Suprapubic skin (tissue), 4 donors: ENCODE measurements at regions not wholly inside any gene's neighbourhood (a gene's known extent, or its start where the extent isn't known, plus 50 kb on each side); places are given as distances from the start of the nearest gene placed in this dataset.

Source experiments
- DNase-seq, 2 donors: peaks; one replicate each; pipeline ENCODE4 v3.0.0-alpha.2; 2019; ENCODE audit warnings: low spot score in 2 of 2
- H3K27ac ChIP-seq: fragments of 200-600 bp; sonication (generic); one replicate; pipeline ENCODE4 v1.5.1; 2019
- H3K27me3 ChIP-seq: fragments of 200-600 bp; sonication (generic); one replicate; pipeline ENCODE4 v1.5.1; 2019
- H3K36me3 ChIP-seq: fragments of 200-600 bp; sonication (generic); one replicate; pipeline ENCODE4 v1.5.1; 2019
- H3K4me1 ChIP-seq: fragments of 200-600 bp; sonication (generic); one replicate; pipeline ENCODE4 v1.5.1; 2019
- H3K4me3 ChIP-seq: fragments of 200-600 bp; sonication (generic); one replicate; pipeline ENCODE4 v1.5.1; 2019; ENCODE audit warnings: mild to moderate bottlenecking
- H3K9me3 ChIP-seq: fragments of 200-600 bp; sonication (generic); one replicate; pipeline ENCODE4 v1.5.1; 2019
- EP300 ChIP-seq: sonication (generic); formaldehyde crosslinking; IDR thresholded peaks from one replicate; pipeline ENCODE4 v1.6.1; 2017; ENCODE audit warnings: antibody characterized with exemption
- POLR2A ChIP-seq, 2 donors: fragments of 450-650 bp; IDR thresholded peaks; one replicate each; pipeline ENCODE4 v1.6.1; 2017; ENCODE audit warnings: antibody characterized with exemption in 2 of 2, mild to moderate bottlenecking in 2 of 2, moderate library complexity in 2 of 2
- POLR2AphosphoS5 ChIP-seq, 3 donors: sonication (generic); formaldehyde crosslinking; IDR thresholded peaks; one replicate each; pipeline ENCODE4 v1.6.1; 2017; ENCODE audit warnings: antibody characterized with exemption in 3 of 3
- WGBS: methylation state at CpG from one replicate; pipeline ENCODE4 v1.1.5; 2018; 5-methylcytosine and 5-hydroxymethylcytosine counted together
- TF ChIP-seq, protein P1 (sequence below), 2 donors: fragments of 200-600 bp in 1 of 2; fragments of 450-650 bp in 1 of 2; sonication (generic) in 1 of 2; IDR thresholded peaks; one replicate each; pipeline ENCODE4 v1.5.1; 2016 to 2019; ENCODE audit warnings: antibody characterized with exemption in 2 of 2, mild to moderate bottlenecking in 1 of 2, moderate library complexity in 1 of 2

DNA sequence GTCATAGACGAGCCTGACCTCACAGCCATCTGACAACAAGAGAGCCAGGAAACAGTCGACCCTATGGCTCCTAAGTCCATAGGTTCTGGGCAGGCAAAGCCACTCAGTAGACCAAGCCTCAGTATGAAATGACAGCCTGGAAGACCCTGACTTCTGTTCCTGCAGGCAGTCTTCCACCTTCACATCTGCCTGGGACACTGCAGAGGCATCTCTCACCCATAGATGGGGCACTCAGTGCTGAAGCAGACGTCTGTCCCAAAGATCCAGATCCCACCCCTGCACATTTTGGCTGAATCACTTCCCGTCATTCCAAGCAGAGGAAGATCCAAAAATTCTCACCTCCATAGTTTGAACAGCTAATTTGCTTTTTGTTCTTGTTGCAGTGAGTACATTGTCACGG, 139.3 kb upstream of the ZNF507 start:
- no peak for TF ChIP-seq POLR2A (IDR thresholded peaks at IDR 0.05)
- 44% methylated on average over 5 of the region's 5 CpGs for WGBS
- H3K9me3 ChIP-seq: no peaks in the 10 kb centered on the region

DNA sequence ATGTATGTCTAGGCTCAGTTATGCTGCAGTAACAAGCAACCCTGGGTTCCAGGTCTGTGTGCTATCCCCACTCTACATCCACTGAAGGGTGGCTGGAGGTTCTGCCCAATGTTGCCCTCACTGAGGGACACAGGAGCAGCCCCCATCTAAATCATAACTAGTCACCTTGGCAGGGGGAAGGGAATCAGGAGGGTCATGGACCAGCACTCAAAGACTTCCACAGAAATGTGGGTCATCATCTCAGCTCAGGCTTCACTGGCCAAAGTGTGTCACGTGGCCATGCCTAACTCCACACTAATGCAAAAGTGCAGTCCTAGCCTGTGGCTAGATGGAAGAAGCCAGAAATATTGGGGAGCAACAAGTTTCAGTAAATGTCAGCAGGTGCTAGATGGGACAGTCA, 137.3 kb upstream of the ZNF507 start:
- no peaks in the 10 kb centered on the region for H3K36me3 ChIP-seq
- no peak for DNase-seq
- WGBS: 89% methylated on average over 1 of the region's 1 CpG
- no peak overlapping the region for H3K27ac ChIP-seq
- H3K4me3 ChIP-seq: no peak overlapping the region
- no peaks in the 10 kb centered on the region for H3K4me1 ChIP-seq
- no peaks in the 10 kb centered on the region for H3K9me3 ChIP-seq
- TF ChIP-seq, protein P1, sequence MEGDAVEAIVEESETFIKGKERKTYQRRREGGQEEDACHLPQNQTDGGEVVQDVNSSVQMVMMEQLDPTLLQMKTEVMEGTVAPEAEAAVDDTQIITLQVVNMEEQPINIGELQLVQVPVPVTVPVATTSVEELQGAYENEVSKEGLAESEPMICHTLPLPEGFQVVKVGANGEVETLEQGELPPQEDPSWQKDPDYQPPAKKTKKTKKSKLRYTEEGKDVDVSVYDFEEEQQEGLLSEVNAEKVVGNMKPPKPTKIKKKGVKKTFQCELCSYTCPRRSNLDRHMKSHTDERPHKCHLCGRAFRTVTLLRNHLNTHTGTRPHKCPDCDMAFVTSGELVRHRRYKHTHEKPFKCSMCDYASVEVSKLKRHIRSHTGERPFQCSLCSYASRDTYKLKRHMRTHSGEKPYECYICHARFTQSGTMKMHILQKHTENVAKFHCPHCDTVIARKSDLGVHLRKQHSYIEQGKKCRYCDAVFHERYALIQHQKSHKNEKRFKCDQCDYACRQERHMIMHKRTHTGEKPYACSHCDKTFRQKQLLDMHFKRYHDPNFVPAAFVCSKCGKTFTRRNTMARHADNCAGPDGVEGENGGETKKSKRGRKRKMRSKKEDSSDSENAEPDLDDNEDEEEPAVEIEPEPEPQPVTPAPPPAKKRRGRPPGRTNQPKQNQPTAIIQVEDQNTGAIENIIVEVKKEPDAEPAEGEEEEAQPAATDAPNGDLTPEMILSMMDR (IDR thresholded peaks at IDR 0.05): no peak
- TF ChIP-seq EP300 (no peak), POLR2A (IDR thresholded peaks at IDR 0.05) (no peak), POLR2AphosphoS5 (IDR thresholded peaks at IDR 0.05) (no peak)
- H3K27me3 ChIP-seq: peaks cover 7% of the 10 kb centered on the region

More for the DNA sequence above, 139.3 kb upstream of the ZNF507 start:
- no peak for DNase-seq
- Histone ChIP-seq H3K4me3 (no peak overlapping the region), H3K4me1 (no peaks in the 10 kb centered on the region), H3K36me3 (no peaks in the 10 kb centered on the region), H3K27ac (no peak overlapping the region), H3K27me3 (peaks cover 7% of the 10 kb centered on the region)

DNA sequence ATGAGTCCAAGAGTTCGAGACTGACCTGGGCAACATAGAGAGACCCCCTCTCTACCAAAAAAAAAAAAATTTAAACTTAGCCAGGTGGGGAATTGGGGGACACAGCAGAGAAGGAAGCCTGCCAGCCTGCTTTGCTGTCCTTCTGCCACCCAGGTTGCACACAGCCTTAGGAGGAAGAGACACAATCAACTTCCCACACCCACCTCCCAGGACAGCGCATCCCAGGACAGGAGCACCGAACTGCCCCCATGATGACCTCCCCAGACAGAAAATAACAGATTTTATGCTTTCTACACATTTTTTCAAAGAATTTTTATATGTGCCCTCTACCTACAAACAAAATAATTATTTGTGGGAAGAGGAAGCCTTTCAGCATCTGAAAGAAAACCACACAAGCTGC, 126.0 kb upstream of the ZNF507 start:
- WGBS: 89% methylated on average over 3 of the region's 3 CpGs
- Histone ChIP-seq H3K36me3 (no peaks in the 10 kb centered on the region), H3K4me3 (no peak overlapping the region), H3K4me1 (peaks cover 4% of the 10 kb centered on the region), H3K27me3 (peaks cover 18% of the 10 kb centered on the region), H3K9me3 (no peaks in the 10 kb centered on the region), H3K27ac (no peak overlapping the region)
- TF ChIP-seq POLR2A (IDR thresholded peaks at IDR 0.05) (no peak), EP300 (no peak), POLR2AphosphoS5 (IDR thresholded peaks at IDR 0.05) (no peak)
- TF ChIP-seq, protein P1 (IDR thresholded peaks at IDR 0.05): no peak
- no peak for DNase-seq

DNA sequence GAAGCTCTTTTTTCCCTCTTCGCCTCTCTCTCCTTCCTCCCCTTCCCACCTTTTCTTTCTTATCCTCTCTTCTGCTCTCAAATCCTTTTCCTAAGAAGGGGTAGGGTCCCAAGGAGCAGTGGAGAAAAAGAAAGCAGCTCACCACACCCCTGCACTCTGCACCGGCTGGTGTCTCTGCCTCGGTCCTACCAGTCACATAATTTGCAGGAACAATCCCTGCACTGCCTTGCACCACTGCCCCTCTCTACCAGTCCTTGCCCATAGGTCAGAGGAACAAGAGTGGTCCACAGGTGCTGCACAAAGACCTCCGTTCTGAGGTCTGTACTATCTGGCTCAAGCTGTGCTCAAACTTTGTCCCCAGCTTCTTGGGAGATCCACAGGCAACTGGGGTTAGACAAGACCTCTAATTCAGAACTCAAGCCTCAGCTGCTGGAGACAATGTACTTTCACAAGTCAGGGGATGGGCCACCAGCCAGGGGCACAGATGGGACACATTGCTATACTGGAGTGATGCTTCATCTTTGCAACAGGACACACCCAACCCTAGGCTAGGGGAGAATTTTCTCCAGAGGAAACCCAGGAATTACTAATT, 125.4 kb upstream of the ZNF507 start:
- Histone ChIP-seq H3K36me3 (no peaks in the 10 kb centered on the region), H3K27me3 (peaks cover 22% of the 10 kb centered on the region), H3K4me1 (peaks cover 9% of the 10 kb centered on the region), H3K9me3 (no peaks in the 10 kb centered on the region), H3K4me3 (no peak overlapping the region), H3K27ac (no peak overlapping the region)
- WGBS: 81% methylated on average over 4 of the region's 4 CpGs
- no peak for DNase-seq
- TF ChIP-seq POLR2AphosphoS5 (IDR thresholded peaks at IDR 0.05): no peak
- TF ChIP-seq, protein P1 (IDR thresholded peaks at IDR 0.05): no peak
- no peak for TF ChIP-seq POLR2A (IDR thresholded peaks at IDR 0.05)
- TF ChIP-seq EP300: no peak

DNA sequence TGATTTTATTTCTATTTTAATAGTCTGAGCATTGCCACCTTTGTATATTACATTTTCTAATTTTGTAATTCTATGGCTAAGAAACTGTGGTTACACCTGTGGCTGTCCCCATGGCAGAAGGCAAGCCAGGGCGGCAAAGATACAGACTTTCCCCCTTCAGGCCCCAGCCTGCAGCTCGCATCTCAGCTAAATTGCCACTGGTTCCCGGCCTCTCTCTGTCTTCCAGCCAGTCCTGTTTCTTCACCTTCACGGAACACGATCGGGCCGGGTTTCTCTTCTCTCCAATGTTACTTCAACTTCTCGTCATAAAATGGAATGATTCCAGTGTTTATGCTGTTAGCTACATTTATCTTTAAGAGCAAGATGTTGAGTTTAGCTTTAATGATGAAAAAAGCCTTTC, 124.5 kb upstream of the ZNF507 start:
- Histone ChIP-seq H3K4me1 (peaks cover 9% of the 10 kb centered on the region), H3K4me3 (no peak overlapping the region), H3K27ac (no peak overlapping the region), H3K27me3 (peaks cover 25% of the 10 kb centered on the region), H3K9me3 (no peaks in the 10 kb centered on the region), H3K36me3 (no peaks in the 10 kb centered on the region)
- WGBS: 69% methylated on average over 8 of the region's 8 CpGs
- TF ChIP-seq POLR2A (IDR thresholded peaks at IDR 0.05): no peak
- no peak for TF ChIP-seq POLR2AphosphoS5 (IDR thresholded peaks at IDR 0.05)
- no peak for TF ChIP-seq EP300
- TF ChIP-seq, protein P1 (IDR thresholded peaks at IDR 0.05): no peak
- no peak for DNase-seq

DNA sequence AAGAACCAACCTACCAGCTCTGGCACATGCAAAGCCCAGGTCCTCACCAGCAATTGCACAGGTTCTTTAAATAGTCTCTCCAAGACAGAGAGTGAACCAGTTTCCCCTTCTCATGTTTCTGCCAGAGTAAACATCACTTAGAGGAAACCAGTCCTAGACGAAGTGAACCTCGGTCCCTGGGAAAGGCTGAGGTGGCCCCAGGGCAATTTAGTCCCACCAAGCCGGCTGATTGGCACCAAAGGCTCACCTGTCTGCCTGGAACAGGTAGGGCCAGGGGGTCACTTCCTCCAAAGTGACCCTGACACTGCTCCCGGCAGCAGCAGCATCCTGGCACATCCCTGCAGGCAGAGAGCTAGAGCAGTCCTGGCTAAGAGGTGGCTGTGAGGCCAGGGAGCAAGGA, 122.9 kb upstream of the ZNF507 start:
- H3K4me1 ChIP-seq: peaks cover 9% of the 10 kb centered on the region
- 54% methylated on average over 4 of the region's 4 CpGs for WGBS
- no peaks in the 10 kb centered on the region for H3K36me3 ChIP-seq
- no peak for DNase-seq
- TF ChIP-seq, protein P1 (IDR thresholded peaks at IDR 0.05): no peak
- no peak for TF ChIP-seq EP300
- no peak for TF ChIP-seq POLR2AphosphoS5 (IDR thresholded peaks at IDR 0.05)
- TF ChIP-seq POLR2A (IDR thresholded peaks at IDR 0.05): no peak
- H3K27me3 ChIP-seq: peaks cover 25% of the 10 kb centered on the region
- no peak overlapping the region for H3K27ac ChIP-seq
- H3K4me3 ChIP-seq: no peak overlapping the region
- no peaks in the 10 kb centered on the region for H3K9me3 ChIP-seq
